Fibroblast of skin of right biceps (primary cell): ENCODE measurements at regions not wholly inside any gene's neighbourhood (a gene's known extent, or its start where the extent isn't known, plus 50 kb on each side); places are given as distances from the start of the nearest gene placed in this dataset.

ENCODE experiments used
- DNase-seq: peaks from one replicate; pipeline ENCODE4 v3.0.0-alpha.2; 2013

DNA sequence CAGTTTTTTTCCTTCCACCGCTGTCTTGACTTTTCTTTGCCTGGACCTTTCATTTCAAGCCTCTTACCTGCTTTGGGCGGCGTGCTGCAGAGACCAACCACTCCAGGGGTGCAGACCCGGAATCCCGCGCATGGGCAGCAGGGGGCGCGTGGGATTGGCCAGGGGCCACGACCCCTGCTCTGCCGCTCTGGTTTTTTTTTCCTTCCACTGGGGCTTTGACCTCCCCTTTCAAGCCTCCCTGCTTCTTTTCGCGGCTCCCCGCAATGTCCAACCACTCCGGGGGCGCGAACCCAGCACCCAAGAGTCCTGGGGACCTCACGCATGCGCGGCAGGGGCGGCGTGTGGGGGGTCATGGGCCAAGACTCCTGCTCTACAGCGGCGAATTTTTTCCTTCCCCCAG is 325.1 kb downstream of the ALG10 start:
- no peak for DNase-seq

- no peak for DNase-seq
These were observed 325.8 kb downstream of the ALG10 start for GRCh38 chr12:34348064-34348463.

- no peak for DNase-seq
These were observed 326.8 kb downstream of the ALG10 start for GRCh38 chr12:34348836-34349672.

GRCh38 chr12:34349673-34349961 is 327.3 kb downstream of the ALG10 start:
- DNase-seq = no peak

- no peak for DNase-seq
These were observed 328.1 kb downstream of the ALG10 start for GRCh38 chr12:34350092-34351041.

DNA sequence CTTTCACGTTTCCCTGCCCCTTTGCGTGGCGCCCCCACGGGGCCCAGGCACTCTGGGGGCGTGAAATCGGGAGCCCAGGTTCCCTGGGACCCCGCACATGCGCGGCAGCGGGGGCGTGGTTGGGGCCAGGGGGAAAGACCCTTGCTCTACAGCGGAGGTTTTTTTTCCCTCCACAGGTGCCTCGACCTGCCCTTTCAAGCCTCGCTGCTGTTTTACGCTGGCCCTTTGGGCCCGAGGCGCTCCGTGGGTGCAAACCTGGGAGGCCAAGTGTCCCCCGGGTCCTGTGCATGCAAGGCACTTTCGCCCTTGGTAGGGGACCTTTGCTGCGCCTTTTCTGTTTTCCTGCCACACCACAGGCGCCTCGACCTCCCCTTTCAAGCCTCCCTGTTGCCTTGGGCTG is 329.8 kb downstream of the ALG10 start:
- DNase-seq = no peak

- DNase-seq = no peak
These were observed 332.2 kb downstream of the ALG10 start for GRCh38 chr12:34354239-34355200.

DNA sequence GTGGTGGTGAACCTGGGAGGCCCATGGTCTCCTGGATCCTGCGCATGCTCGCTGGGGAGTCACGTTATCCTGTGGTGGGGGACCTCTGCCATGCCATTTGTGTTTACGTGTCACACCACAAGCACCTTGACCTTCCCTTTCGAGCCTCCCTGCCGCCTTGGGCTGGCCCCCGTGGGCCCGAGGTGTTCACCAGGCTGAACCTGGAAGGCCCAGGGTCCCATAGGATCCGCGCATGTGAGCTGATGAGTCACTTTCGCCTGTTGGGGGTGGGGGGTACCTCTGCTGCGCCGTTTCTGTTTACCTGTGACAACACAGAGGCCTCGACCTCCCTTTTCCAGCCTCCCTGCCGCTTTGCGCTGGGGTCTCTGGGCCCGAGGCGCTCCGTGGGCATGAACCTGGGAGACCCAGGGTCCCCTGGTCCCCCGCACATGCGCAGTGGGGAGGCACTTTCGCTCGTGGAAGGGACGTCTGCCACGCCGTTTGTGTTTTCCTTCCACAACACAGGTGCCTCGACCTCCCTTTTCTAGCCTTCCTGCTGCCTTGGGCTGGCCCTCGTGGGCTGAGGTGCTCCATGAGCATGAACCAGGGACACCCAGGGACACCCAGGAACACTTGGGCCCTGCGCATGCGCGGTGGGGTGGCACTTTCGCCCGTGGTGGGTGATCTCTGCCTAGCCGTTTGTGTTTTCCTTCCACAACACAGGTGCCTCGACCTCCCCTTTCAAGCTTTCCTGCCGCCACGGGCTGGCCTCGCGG is 334.1 kb downstream of the ALG10 start:
- DNase-seq = no peak

- DNase-seq = no peak
These were observed 335.5 kb downstream of the ALG10 start for GRCh38 chr12:34357791-34358190.

DNA sequence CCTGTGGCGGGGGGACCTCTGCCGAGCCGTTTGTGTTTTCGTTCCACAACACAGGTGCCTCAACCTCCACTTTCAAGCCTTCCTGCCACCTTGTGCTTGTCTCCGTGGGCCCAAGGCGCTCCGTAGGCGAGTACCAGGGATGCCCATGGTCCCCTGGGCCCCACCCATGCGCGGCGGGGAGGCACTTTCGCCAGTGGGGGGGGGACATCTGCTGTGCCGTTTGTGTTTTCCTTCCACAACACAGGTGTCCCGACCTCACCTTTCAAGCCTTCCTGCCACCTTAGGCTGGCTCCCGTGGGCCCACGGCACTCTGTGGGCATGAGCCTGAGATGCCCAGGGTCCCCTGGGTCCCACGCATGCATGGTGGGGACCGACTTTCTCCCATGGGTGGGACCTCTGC is 335.9 kb downstream of the ALG10 start:
- DNase-seq = no peak

DNA sequence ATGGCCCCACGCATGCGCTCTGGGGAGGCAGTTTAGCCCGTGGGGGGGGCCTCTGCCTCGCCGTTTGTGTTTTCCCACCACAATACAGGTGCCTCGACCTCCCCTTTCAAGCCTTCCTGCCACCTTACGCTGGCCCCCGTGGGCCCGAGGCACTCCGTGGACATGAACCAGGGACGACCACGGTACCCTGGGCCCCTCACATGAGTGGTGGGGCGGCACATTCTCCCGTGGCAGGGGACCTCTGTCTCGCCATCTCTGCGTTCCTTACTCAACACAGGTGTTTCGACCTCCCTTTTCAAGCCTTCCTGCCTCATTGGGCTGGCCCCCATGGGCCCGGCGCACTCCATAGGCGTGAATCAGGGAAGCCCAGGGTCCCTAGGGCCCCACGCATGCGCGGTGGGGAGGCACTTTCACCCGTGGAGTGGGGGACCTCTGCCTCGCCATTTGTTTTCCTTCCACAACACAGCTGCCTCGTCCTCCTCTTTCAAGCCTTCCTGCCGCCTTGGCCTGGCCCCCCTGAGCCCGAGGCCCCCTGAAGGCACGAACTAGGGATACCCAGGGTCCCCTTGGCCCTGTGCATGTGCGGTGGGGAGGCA is 339.5 kb downstream of the ALG10 start:
- no peak for DNase-seq

- no peak for DNase-seq
These were observed 340.9 kb downstream of the ALG10 start for GRCh38 chr12:34363050-34363673.

DNA sequence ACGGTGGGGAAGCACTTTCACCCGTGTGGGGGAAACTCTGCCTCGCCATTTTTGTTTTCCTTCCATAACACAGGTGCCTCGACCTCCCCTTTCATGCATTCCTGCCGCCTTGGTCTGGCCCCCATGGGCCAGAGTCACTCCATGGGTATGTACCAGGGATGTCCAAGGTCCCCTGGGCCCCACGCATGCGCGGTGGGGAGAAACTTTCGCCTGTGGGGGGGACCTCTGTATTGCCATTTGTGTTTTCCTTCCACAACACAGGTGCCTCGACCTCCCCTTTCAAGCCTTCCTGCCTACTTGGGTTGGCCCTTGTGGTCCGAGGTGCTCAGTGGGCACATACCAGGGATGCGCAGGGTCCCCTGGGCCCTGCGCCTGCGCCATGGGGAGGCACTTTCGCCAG is 345.8 kb downstream of the ALG10 start:
- DNase-seq = no peak

- DNase-seq = no peak
These were observed 348.8 kb downstream of the ALG10 start for GRCh38 chr12:34371050-34371449.

- DNase-seq = no peak
These were observed 349.7 kb downstream of the ALG10 start for GRCh38 chr12:34372003-34372402.

DNA sequence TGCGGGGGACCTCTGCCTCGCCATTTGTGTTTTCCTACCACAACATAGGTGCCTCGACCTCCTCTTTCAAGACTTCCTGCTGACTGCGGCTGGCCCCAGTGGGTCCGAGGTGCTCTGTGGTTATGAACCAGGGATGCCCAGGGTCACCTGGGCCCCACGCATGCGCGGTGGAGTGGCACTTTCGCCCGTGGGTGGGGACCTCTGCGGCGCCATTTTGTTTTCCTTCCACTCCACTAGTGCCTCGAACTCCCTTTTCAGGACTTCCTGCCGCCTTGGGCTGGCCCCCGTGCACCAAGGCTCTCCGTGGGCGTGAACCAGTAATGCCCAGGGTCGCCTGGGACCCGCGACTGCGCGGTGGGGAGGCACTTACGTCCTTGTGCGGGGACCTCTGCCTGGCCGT is 351.6 kb downstream of the ALG10 start:
- DNase-seq = no peak

DNA sequence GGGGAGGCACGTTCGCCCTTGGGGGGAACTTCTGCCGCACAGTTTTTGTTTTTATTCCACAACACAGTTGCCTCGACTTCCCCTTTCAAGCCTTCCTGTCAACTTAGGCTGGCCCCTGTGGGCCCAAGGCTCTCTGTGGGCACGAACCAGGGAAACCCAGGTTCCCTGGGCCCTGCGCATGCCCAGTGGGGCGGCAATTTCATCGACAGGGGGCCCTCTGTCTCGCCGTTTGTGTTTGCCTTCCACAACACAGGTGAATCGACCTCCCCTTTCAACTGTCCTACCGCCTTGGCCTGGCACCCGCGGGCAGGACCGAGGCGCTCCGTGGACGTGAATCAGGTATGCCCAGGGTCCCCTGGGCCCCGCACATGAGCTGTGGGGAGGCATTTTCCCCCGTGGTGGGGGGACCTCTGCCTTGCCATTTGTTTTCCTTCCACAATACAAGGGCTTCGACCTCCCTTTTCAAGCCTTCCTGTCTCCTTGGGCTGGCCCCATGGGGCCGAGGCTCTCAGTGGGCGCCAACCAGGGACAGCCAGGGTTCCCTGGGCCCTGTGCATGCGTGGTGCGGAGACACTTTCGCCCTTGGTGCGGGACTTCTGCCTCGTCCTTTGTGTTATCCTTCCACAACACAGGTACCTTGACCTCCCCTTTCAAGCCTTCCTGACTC is 354.0 kb downstream of the ALG10 start:
- DNase-seq = no peak

GRCh38 chr12:34377243-34378035 is 355.1 kb downstream of the ALG10 start:
- no peak for DNase-seq

- DNase-seq = no peak
These were observed 356.8 kb downstream of the ALG10 start for GRCh38 chr12:34379142-34379541.

GRCh38 chr12:34384693-34385092 is 362.4 kb downstream of the ALG10 start:
- no peak for DNase-seq
